ENCODE measurements at regions not wholly inside any gene's neighbourhood (a gene's known extent, or its start where the extent isn't known, plus 50 kb on each side); places are given as distances from the start of the nearest gene placed in this dataset.

- H3K36me3 ChIP-seq (replicated peaks in 1 of 2; ENCODE audit: insufficient read depth in 1 of 2, low read depth in 2 of 2) = no peaks in the 10 kb centered on the region
- WGBS, 2 donors = 38 to 45% methylated on average over 5 of the region's 5 CpGs
- intact Hi-C loops (cut with DNase I) = no loop called here
- no peaks in the 10 kb centered on the region for H3K4me1 ChIP-seq
- no peak overlapping the region for H3K4me3 ChIP-seq
- DNase-seq (peak in 2 of 4 donors; percentile 8 to 17), ATAC-seq (no peak)
- H3K27ac ChIP-seq = no peak overlapping the region
- no peaks in the 10 kb centered on the region for H3K9me3 ChIP-seq
- TF ChIP-seq CTCF (IDR thresholded peaks at IDR 0.05) = no peak
- no peak for TF ChIP-seq POLR2A (IDR thresholded peaks at IDR 0.05)
- peaks cover 0 to 6% of the 10 kb centered on the region in 2 donors for H3K27me3 ChIP-seq
These were observed 129.1 kb downstream of the FBXO8 start for GRCh38 chr4:174154215-174154854.

GRCh38 chr4:174152717-174153466 lies 130.6 kb downstream of the FBXO8 start:
- Histone ChIP-seq H3K4me1 (no peaks in the 10 kb centered on the region), H3K4me3 (no peak overlapping the region), H3K27ac (no peak overlapping the region), H3K27me3 (peaks cover 0 to 9% of the 10 kb centered on the region in 2 donors), H3K9me3 (no peaks in the 10 kb centered on the region), H3K36me3 (replicated peaks in 1 of 2; ENCODE audit: insufficient read depth in 1 of 2, low read depth in 2 of 2) (no peaks in the 10 kb centered on the region)
- DNase-seq (peak in 1 of 4 donors; percentile 4), ATAC-seq (no peak)
- TF ChIP-seq POLR2A (IDR thresholded peaks at IDR 0.05) = no peak
- no peak for TF ChIP-seq CTCF (IDR thresholded peaks at IDR 0.05)
- WGBS, 2 donors = 60 to 63% methylated on average over 2 of the region's 2 CpGs
- intact Hi-C loops (cut with DNase I) = no loop called here

- H3K36me3 ChIP-seq (replicated peaks in 1 of 2; ENCODE audit: insufficient read depth in 1 of 2, low read depth in 2 of 2) = no peaks in the 10 kb centered on the region
- intact Hi-C loops (cut with DNase I) = no loop called here
- ATAC-seq (no peak), DNase-seq (no peak)
- TF ChIP-seq POLR2A (IDR thresholded peaks at IDR 0.05) = no peak
- no peak for TF ChIP-seq CTCF (IDR thresholded peaks at IDR 0.05)
- no peak overlapping the region for H3K4me3 ChIP-seq
- H3K27ac ChIP-seq = no peak overlapping the region
- no peaks in the 10 kb centered on the region for H3K9me3 ChIP-seq
- WGBS, 2 donors = 43 to 56% methylated on average over 2 of the region's 2 CpGs
- H3K4me1 ChIP-seq = no peaks in the 10 kb centered on the region
- H3K27me3 ChIP-seq = peaks cover 0 to 3% of the 10 kb centered on the region in 2 donors
These were observed 135.6 kb downstream of the FBXO8 start for GRCh38 chr4:174147863-174148262.

- H3K4me3 ChIP-seq = no peak overlapping the region
- ATAC-seq (no peak), DNase-seq (no peak)
- H3K27ac ChIP-seq = no peak overlapping the region
- no peaks in the 10 kb centered on the region for H3K36me3 ChIP-seq (replicated peaks in 1 of 2; ENCODE audit: insufficient read depth in 1 of 2, low read depth in 2 of 2)
- intact Hi-C loops (cut with DNase I) = no loop called here
- H3K9me3 ChIP-seq = no peaks in the 10 kb centered on the region
- TF ChIP-seq POLR2A (IDR thresholded peaks at IDR 0.05) (no peak), CTCF (IDR thresholded peaks at IDR 0.05) (no peak)
- no peaks in the 10 kb centered on the region for H3K4me1 ChIP-seq
- peaks cover 0 to 3% of the 10 kb centered on the region in 2 donors for H3K27me3 ChIP-seq
These were observed 139.4 kb downstream of the FBXO8 start for GRCh38 chr4:174144106-174144505.

Data from body of pancreas (tissue), 4 donors.